ENCODE measurements at regions not wholly inside any gene's neighbourhood (a gene's known extent, or its start where the extent isn't known, plus 50 kb on each side); places are given as distances from the start of the nearest gene placed in this dataset.

GRCh38 chr1:108036796-108037562 is 72.0 kb upstream of the VAV3 start:
- TF ChIP-seq CTCF (conservative IDR thresholded peaks at IDR 0.05; ENCODE audit: low read depth in 2 of 2) (no peak), CREB1 (CRISPR knock-in tag; IDR thresholded peaks at IDR 0.05; ENCODE audit: low read depth) (no peak), EZH2 (IDR thresholded peaks at IDR 0.05; ENCODE audit: low read depth, unreplicated experiment) (no peak), EZH2phosphoT487 (IDR thresholded peaks at IDR 0.05; ENCODE audit: unreplicated experiment) (no peak), POLR2AphosphoS5 (IDR thresholded peaks at IDR 0.05; ENCODE audit: low read depth) (no peak)

All from GM23338 (cell line).